ENCODE measurements at regions not wholly inside any gene's neighbourhood (a gene's known extent, or its start where the extent isn't known, plus 50 kb on each side); places are given as distances from the start of the nearest gene placed in this dataset.

- no peak for TF ChIP-seq CTCF (conservative IDR thresholded peaks at IDR 0.05; ENCODE audit: low read depth, low read length)
- no peak for TF ChIP-seq EZH2 (IDR thresholded peaks at IDR 0.05; ENCODE audit: borderline replicate concordance, low read depth, low read length, poor library complexity, severe bottlenecking)
These were observed 315.2 kb downstream of the KCNJ2 start for GRCh38 chr17:70484496-70484895.
